UCSD-AML1 (cell line): ENCODE measurements at regions not wholly inside any gene's neighbourhood (a gene's known extent, or its start where the extent isn't known, plus 50 kb on each side); places are given as distances from the start of the nearest gene placed in this dataset.
A peak's percentile ranks its signal among the peaks of the same experiment; 100 is the strongest.

ENCODE experiments used
- DNase-seq: peaks from one replicate; lab custom pipeline; 2025; ENCODE audit not compliant: unreplicated experiment; lab: John Stamatoyannopoulos, UW

DNA sequence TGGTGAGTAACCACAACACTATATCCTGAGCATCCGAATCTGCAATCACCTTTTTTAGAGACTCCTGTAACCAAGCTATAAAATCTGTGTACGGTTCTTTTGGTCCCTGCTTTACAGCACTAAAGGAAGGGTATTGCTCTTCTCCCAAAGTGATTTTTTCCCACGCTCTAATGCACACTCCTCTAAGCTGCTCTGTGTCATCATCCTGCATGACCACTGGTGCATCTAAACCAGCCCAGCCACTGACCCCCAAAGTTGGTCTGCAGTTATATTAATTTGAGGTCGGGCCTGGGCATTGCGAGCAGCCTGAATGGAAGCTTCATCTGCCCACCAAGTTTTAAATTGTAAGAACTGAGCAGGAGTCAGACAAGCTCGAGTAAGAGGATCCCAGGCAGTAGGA, 480.0 kb downstream of the PTPRU start:
- no peak for DNase-seq

DNA sequence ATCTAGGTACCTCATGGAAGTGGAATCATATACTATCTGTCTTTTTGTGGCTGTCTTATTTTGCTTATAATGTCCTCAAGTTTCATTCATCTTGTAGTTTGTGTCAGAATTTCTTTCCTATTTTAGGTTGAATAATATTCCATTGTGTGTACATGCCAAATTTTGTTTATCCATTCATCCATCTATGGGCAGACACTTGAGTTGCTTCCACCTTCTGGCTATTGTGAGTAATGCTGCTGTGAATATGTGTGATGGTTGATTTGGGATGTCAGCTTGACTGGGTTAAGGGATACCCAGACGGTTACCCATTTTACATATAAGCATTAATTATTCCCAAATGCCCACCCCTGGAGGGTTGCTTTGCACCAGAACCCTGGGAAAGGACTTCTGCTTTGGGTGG, 477.5 kb downstream of the PTPRU start:
- no peak for DNase-seq

DNA sequence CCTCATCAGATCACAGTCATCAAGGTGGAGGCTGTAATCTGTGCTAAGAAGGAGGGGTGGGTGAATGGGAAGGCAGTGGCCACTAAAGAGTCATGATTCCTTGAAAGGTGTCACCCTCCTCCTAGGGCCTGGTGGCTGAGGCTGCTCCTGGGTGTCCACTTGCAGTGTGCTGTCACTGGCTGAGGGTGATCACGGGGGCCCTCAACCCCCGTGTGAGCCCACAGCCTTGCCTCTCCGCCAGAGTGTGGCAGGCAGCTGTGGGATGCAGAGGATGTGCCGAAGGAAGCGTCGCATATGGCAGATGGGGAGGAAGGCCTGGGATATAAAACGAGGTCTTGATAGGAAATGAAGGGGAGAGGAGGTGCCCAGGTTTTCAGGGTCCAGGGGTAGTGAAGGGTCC, 476.5 kb downstream of the PTPRU start:
- DNase-seq, result no peak

- no peak for DNase-seq
Observed at GRCh38 chr1:29712284-29712651, 475.9 kb downstream of the PTPRU start.

GRCh38 chr1:29711582-29712283, 475.4 kb downstream of the PTPRU start:
- peak; percentile 41 for DNase-seq

GRCh38 chr1:29709704-29710280, 473.5 kb downstream of the PTPRU start:
- no peak for DNase-seq

DNA sequence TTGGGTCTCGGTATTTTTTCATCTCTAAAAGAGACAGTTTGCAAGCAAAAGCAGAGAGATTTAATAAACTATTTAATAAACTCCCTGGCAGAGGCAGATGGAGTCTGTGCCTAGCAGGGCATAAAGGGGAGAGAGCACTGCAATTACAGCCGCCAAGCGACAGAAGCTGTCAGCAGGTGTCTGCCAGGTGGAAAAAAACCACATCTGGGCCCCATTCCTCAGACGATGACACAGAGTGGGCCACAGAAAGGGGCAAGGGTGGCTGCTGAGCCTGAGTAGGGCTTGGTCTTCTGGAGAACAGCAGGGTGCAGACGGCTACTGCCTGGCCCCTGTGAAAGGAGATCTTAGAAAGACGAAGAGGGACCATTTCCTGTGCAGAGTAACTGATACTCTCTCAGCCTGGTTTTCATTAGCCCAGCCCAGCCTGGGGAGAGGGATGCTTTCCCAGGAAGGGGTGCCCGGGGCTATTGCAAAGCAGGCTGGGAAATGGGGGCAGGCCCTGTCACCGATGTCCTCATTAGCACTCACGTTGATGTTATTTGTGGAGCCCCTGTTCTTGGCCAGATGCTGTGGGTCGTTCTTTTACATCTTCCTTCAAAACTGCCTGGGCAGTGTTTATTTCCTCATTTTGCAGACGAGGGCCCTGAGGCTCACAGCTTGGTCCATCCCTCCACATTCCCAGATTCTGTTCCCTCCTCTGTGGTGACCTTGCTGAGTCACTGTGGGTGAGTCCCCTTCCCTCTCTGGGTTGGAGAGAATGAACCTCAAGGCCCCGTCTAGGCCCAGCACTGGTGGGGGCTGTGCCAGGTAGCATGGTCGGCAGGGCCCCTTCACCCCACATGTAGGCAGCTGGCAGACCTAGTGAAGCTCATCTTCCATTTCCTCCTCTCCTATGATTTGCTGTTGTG, 472.7 kb downstream of the PTPRU start:
- no peak for DNase-seq

GRCh38 chr1:29708381-29708780, 472.1 kb downstream of the PTPRU start:
- no peak for DNase-seq

- no peak for DNase-seq
Observed at GRCh38 chr1:29707796-29708195, 471.5 kb downstream of the PTPRU start.

- DNase-seq, result peak; percentile 66
Observed at GRCh38 chr1:29706936-29707335, 470.6 kb downstream of the PTPRU start.

- DNase-seq, result no peak
Observed at GRCh38 chr1:29704430-29704829, 468.1 kb downstream of the PTPRU start.

DNA sequence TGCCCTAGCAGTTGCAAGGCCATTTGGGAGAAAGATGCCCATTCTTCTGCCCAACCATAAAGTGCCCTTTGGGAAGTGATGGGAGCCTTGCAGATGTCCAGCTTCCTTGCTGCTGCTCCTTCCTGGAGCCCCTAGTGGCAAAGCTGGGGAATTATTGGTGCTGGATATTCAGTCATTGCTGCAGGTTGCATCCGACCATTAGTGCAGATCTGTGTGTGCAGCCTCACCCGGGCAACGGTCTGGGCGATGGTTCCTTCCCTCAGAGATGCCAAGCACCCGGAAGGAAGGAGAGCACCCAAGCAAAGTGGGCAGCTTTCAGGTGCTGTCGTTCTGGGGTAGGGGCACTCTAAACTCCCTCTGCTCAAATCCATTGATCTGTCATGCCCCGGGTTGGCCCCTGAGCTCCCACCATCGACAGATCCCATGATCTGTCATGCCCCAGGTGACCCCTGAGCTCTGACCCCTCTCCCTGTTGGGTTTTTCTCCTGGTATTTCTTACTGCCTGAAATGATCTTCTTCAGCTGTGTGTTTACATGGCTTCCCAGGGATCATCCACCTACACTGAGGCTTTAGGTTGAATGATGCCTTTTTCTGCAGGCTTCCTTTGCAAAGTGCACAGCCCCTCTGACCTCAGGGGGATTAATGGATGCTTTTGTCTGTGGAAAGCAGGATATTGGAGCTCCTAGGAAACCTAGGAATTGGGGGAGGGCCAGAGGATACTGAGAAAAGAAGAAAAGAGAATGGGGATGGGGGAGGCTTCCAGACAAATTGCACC, 467.5 kb downstream of the PTPRU start:
- peak; percentile 23 for DNase-seq

- DNase-seq, result no peak
Observed at GRCh38 chr1:29700491-29700890, 464.2 kb downstream of the PTPRU start.

GRCh38 chr1:29698626-29699025, 462.3 kb downstream of the PTPRU start:
- no peak for DNase-seq

DNA sequence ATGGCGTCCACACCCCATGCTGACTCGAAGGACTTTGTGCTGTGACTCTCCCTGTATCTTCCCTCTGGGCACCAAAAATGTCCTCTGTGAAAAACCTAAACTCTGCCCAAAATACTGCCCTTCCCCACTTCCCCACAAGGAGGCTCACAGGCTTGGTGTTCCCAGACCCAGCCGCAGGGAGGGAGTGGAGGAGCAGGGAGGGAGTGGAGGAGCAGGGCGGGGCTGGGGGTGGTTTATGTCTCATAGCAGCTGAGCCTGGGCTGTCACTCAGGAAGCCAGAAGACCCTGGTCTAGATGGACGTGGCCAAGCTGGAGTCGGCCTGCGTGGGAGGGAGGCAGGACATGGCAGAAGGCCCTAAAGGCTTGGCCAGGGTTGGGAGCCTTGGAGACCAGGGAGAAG, 461.7 kb downstream of the PTPRU start:
- peak; percentile 60 for DNase-seq

- DNase-seq, result no peak
Observed at GRCh38 chr1:29697391-29697780, 461.1 kb downstream of the PTPRU start.

- no peak for DNase-seq
Observed at GRCh38 chr1:29696656-29697390, 460.5 kb downstream of the PTPRU start.

DNA sequence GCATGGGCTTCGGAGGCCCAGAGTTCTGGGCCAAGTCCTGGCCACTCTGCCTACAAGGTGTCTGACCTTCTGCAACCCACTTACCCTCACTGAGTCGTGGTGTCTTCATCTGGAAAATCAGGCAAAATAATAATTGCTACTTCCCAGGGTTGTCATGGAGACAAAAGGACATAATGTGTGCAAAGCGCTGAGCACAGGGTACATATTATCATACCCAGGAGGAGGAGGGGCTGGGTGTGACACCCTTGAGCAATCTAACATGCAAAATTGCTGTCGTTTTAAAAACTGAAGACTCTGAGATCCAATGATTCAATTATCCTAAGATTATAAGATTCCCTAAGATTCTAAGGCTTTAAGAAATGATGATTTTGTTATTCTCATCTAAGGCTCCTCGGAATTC, 459.5 kb downstream of the PTPRU start:
- DNase-seq, result no peak

- no peak for DNase-seq
Observed at GRCh38 chr1:29695036-29695435, 458.7 kb downstream of the PTPRU start.

DNA sequence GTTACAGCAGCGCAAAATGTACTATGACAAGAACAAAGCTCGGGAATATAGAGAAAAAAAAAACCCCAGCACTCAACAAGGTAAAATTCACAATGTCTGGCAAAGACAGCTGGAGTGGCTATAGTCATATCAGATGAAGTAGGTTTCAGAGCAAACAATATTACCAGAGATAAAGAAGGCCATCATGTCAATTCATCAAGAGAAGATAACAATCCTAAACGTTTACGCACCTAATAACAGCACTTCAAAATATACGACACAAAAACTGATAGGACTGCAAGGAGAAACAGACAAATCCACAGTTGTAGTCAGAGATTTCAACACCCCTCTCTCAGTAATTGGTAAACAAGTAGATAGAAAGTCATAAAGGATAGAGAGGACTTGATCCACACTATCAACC, 455.2 kb downstream of the PTPRU start:
- DNase-seq, result no peak

DNA sequence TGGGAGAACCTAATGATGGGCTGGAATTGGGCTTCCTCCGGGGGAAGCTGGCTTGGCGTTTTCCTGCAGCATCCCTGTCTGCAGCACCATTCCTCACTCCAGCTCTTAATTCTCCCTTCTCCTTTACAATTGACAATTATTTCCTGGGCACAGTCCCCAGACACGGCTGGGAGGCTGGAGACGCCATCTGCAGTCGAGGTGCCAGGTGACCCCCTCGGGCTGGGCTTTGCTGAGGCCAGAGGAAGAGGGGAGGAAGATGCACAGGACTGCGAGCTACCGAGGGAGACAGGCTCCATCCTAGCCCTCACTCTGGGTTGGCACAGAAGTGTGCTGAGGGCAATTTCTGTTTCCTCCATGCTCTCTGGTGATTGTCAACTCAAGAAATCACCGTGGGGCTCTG, 453.8 kb downstream of the PTPRU start:
- DNase-seq, result no peak
